Right lobe of liver (tissue), 6 donors: ENCODE measurements at regions not wholly inside any gene's neighbourhood (a gene's known extent, or its start where the extent isn't known, plus 50 kb on each side); places are given as distances from the start of the nearest gene placed in this dataset.

ENCODE experiments used
- ATAC-seq, 4 donors: fragments of 200-7000 bp; cut with Tn5 transposase; one replicate each; pipeline ENCODE4 v1.9.1; 2020; ENCODE audit warnings: mild to moderate bottlenecking in 4 of 4, moderate library complexity in 4 of 4
- DNase-seq, 3 donors: peaks; one replicate each; pipeline ENCODE4 v3.0.0-alpha.2; 2020
- H3K27ac ChIP-seq, 3 donors: fragments of 200-600 bp; one replicate each; pipeline ENCODE4 v1.8.0; 2022
- H3K27me3 ChIP-seq, 2 donors: fragments of 200-600 bp; one replicate each; pipeline ENCODE4 v1.8.0; 2022
- H3K36me3 ChIP-seq, 4 donors: fragments of 200-600 bp; sonication (generic) in 1 of 4; one replicate each; pipeline versions ENCODE4 v1.5.1 to v1.8.0; 2017 to 2022; ENCODE audit warnings: control low read depth in 1 of 4
- H3K4me1 ChIP-seq, 4 donors: fragments of 200-600 bp; sonication (generic) in 1 of 4; one replicate each; pipeline versions ENCODE4 v1.5.1 to v1.8.0; 2017 to 2022; ENCODE audit warnings: control low read depth in 1 of 4
- H3K4me3 ChIP-seq, 3 donors: fragments of 200-600 bp; one replicate each; pipeline ENCODE4 v1.8.0; 2022
- H3K9me3 ChIP-seq, 4 donors: fragments of 200-600 bp; sonication (generic) in 1 of 4; one replicate each; pipeline versions ENCODE4 v1.5.1 to v1.8.0; 2017 to 2022; ENCODE audit warnings: control low read depth in 1 of 4
- POLR2A ChIP-seq: fragments of 450-650 bp; IDR thresholded peaks from one replicate; pipeline ENCODE4 v1.6.1; 2017; ENCODE audit warnings: antibody characterized with exemption, mild to moderate bottlenecking
- WGBS: methylation state at CpG from one replicate; pipeline ENCODE4 v1.1.6; 2018; ENCODE audit warnings: low coverage, low lambda C conversion rate; ENCODE audit not compliant: insufficient coverage; ENCODE audit errors: missing lambda C conversion rate; 5-methylcytosine and 5-hydroxymethylcytosine counted together
- intact Hi-C, 2 donors: fragments of 100-400 bp; cut with DNase I; formaldehyde crosslinking; loops; one replicate each; pipeline versions ENCODE4 v1.11.2 to v1.14.1; 2022
- TF ChIP-seq, protein P1 (sequence below), 4 donors: fragments of 200-600 bp in 3 of 4; fragments of 450-650 bp in 1 of 4; IDR thresholded peaks; one replicate each; pipeline versions ENCODE4 v1.5.1 to v1.8.0; 2016 to 2022; ENCODE audit warnings: antibody characterized with exemption in 4 of 4, mild to moderate bottlenecking in 2 of 4
- donor health status: DM: no; HTN: yes; CAD: no.
- donor health status: DM: no; HTN: no; CAD: no.
- donor health status: DM: no; HTN: no; CAD: no.
- donor health status: DM: no; HTN: yes; CAD: no.
- donor health status: DM: no; HTN: yes; CAD: no.

DNA sequence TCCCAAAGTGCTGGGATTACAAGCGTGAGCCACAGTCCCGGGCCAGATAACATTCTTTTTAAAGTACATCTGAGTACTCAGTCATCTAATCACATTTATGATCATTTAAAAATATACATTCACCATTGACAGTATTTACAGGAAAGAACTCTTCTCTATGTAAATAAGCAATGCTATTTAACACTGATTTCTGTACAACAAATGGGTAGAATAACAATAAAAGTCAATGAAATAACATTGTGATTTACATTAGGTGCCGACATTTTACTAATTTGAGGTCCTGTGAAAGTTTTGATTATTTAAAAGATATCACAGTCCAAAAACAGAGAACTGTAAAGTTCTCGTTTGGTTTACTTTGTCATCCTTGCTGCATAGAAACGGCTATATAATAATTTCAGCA is 1763.7 kb downstream of the SLITRK1 start:
- H3K27ac ChIP-seq, result no peak overlapping the region
- H3K4me3 ChIP-seq, result no peak overlapping the region
- no peak for ATAC-seq
- intact Hi-C loops, result no loop called here
- H3K36me3 ChIP-seq, result no peaks in the 10 kb centered on the region
- 47% methylated on average over 5 of the region's 5 CpGs for WGBS
- no peaks in the 10 kb centered on the region for H3K27me3 ChIP-seq
- TF ChIP-seq POLR2A, result no peak
- TF ChIP-seq, protein P1, sequence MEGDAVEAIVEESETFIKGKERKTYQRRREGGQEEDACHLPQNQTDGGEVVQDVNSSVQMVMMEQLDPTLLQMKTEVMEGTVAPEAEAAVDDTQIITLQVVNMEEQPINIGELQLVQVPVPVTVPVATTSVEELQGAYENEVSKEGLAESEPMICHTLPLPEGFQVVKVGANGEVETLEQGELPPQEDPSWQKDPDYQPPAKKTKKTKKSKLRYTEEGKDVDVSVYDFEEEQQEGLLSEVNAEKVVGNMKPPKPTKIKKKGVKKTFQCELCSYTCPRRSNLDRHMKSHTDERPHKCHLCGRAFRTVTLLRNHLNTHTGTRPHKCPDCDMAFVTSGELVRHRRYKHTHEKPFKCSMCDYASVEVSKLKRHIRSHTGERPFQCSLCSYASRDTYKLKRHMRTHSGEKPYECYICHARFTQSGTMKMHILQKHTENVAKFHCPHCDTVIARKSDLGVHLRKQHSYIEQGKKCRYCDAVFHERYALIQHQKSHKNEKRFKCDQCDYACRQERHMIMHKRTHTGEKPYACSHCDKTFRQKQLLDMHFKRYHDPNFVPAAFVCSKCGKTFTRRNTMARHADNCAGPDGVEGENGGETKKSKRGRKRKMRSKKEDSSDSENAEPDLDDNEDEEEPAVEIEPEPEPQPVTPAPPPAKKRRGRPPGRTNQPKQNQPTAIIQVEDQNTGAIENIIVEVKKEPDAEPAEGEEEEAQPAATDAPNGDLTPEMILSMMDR (IDR thresholded peaks at IDR 0.05), result no peak
- H3K4me1 ChIP-seq, result no peaks in the 10 kb centered on the region
- no peak for DNase-seq
- no peaks in the 10 kb centered on the region for H3K9me3 ChIP-seq

DNA sequence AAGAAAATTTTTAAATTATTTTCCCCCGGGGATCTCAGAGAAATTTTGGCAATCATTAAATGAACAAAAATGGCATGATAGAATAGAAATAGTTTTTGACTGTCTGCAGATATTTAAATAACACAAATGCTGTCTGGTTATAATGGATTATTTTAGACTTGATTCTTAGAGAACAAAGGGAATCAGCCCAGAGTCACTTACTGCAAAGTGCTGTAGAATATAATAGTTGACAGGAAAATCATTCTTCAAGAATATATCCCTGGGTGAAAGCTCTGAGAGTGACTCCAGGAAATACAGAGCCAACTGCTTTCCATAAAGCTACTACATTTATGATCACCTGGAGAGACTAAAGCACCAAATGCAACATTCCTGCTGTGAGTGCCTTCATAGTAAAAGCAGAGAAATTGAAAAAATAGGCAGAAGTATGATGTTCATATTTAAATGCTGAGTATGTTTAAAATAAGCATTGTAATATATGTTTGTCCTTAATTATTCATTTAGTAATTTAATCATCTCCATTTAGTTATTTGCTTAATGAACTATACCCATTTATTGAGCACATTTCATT is 1765.8 kb downstream of the SLITRK1 start:
- Histone ChIP-seq H3K9me3 (no peaks in the 10 kb centered on the region), H3K27ac (no peak overlapping the region), H3K36me3 (no peaks in the 10 kb centered on the region), H3K27me3 (no peaks in the 10 kb centered on the region), H3K4me3 (no peak overlapping the region), H3K4me1 (no peaks in the 10 kb centered on the region)
- ATAC-seq (no peak), DNase-seq (no peak)
- TF ChIP-seq, protein P1 (IDR thresholded peaks at IDR 0.05), result no peak
- TF ChIP-seq POLR2A, result no peak
- intact Hi-C loops, result no loop called here
- 59% methylated on average over 1 of the region's 1 CpG for WGBS

DNA sequence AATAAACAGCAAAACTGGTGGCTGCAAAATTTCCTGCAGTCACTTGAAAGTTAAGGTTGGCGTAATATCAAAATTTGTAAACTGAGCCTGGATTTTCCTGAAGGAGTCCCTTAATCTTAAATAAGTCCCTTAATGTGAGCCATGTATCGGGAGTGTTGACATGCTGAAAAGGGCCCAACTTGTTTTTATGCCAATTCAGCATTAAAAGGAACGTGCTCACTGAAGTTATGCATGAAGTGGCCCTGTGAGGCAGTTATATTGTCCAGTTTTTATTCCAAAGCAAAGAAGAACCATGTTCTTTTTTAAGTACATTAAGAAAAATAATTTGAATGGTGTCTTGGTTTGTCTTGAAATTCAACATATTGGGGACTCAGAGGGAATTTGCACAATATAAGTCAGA is 1766.9 kb downstream of the SLITRK1 start:
- Histone ChIP-seq H3K9me3 (no peaks in the 10 kb centered on the region), H3K4me1 (no peaks in the 10 kb centered on the region), H3K27ac (no peak overlapping the region), H3K4me3 (no peak overlapping the region), H3K27me3 (no peaks in the 10 kb centered on the region), H3K36me3 (no peaks in the 10 kb centered on the region)
- intact Hi-C loops, result no loop called here
- TF ChIP-seq, protein P1 (IDR thresholded peaks at IDR 0.05), result no peak
- no peak for TF ChIP-seq POLR2A
- no peak for ATAC-seq
- no peak for DNase-seq
- WGBS, result 67% methylated on average over 3 of the region's 3 CpGs

DNA sequence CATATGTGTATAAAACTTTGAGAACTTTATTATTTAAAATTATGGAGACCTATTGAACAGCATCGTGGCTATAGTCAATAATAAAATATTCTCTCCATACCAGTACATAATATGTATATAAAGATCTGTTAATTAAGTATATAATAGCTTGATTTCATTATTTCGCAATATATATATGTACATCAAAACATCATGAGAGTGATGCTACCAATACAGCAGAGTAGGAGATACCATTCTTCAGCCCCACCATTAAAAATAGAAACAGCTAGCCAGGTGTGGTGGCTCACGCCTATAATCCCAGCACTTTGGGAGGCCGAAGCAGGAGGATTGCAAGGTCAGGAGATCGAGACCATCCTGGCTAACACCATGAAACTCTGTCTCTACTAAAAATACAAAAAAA is 1755.3 kb upstream of the SPRY2 start:
- Histone ChIP-seq H3K27ac (no peak overlapping the region), H3K4me1 (peaks cover 0 to 4% (median 0%) of the 10 kb centered on the region in 4 donors), H3K9me3 (no peaks in the 10 kb centered on the region), H3K4me3 (no peak overlapping the region), H3K36me3 (no peaks in the 10 kb centered on the region), H3K27me3 (no peaks in the 10 kb centered on the region)
- DNase-seq (no peak), ATAC-seq (no peak)
- intact Hi-C loops, result no loop called here
- 72% methylated on average over 5 of the region's 5 CpGs for WGBS
- TF ChIP-seq, protein P1 (IDR thresholded peaks at IDR 0.05), result no peak
- TF ChIP-seq POLR2A, result no peak

DNA sequence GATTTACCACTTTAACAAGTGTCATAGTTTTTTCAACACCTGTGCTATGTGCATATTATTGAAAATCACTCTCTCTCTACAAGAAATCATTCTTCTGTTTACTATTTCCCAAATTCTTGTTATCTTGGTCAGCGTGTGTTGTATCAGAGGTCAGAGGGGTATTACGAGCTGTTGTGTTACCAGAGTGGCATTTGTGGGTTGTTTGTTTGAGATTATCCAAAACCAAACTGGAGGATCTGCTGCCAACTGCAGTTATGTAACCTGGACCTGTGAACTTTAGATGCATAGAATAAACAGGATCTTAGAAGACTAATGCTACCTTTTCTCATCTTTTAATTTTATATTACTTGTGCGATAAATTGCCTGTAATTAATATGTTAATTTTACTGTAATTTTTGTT is 1751.4 kb upstream of the SPRY2 start:
- 35% methylated on average over 3 of the region's 3 CpGs for WGBS
- no peaks in the 10 kb centered on the region for H3K36me3 ChIP-seq
- H3K27ac ChIP-seq, result no peak overlapping the region
- H3K4me1 ChIP-seq, result peaks cover 0 to 4% (median 0%) of the 10 kb centered on the region in 4 donors
- H3K27me3 ChIP-seq, result no peaks in the 10 kb centered on the region
- intact Hi-C loops, result no loop called here
- ATAC-seq (peak; percentile 71 to 96 (median 74)), DNase-seq (no peak)
- H3K9me3 ChIP-seq, result no peaks in the 10 kb centered on the region
- TF ChIP-seq, protein P1 (IDR thresholded peaks at IDR 0.05), result no peak
- TF ChIP-seq POLR2A, result no peak
- H3K4me3 ChIP-seq, result no peak overlapping the region
